HAP-1 (cell line): ENCODE measurements at regions not wholly inside any gene's neighbourhood (a gene's known extent, or its start where the extent isn't known, plus 50 kb on each side); places are given as distances from the start of the nearest gene placed in this dataset.

Source experiments
- DNase-seq, 2 experiments: peaks; one replicate each; pipeline ENCODE4 v3.0.0-alpha.2; 2016 to 2020; ENCODE audit warnings: low spot score in 2 of 2
- H3K27me3 ChIP-seq: fragments of 250-450 bp; sonication (Bioruptor Pico); 2 replicates; pipeline ENCODE4 v1.5.1; 2020; ENCODE audit warnings: low read depth, mild to moderate bottlenecking, moderate library complexity
- H3K36me3 ChIP-seq: fragments of 250-450 bp; sonication (Bioruptor Pico); replicated peaks from 2 replicates; pipeline ENCODE4 v1.5.1; 2020; ENCODE audit warnings: mild to moderate bottlenecking
- H3K4me1 ChIP-seq: fragments of 250-450 bp; sonication (Bioruptor Pico); 2 replicates; pipeline ENCODE4 v1.5.1; 2020; ENCODE audit warnings: mild to moderate bottlenecking
- H3K4me3 ChIP-seq: fragments of 250-450 bp; sonication (Bioruptor Pico); 2 replicates; pipeline ENCODE4 v1.5.1; 2020; ENCODE audit warnings: mild to moderate bottlenecking, moderate library complexity
- H3K9me3 ChIP-seq: fragments of 250-450 bp; sonication (Bioruptor Pico); 2 replicates; pipeline ENCODE4 v1.5.1; 2020; ENCODE audit warnings: mild to moderate bottlenecking, moderate library complexity
- in situ Hi-C: fragments of 300-500 bp; cut with MboI; formaldehyde crosslinking; loops from 3 replicates; pipeline ENCODE4 v1.14.3; 2020; ENCODE audit warnings: low sequenced_read_pairs, inconsistent platforms, mixed read lengths

- Histone ChIP-seq H3K36me3 (no peaks in the 10 kb centered on the region), H3K9me3 (no peaks in the 10 kb centered on the region), H3K4me1 (peaks cover 14% of the 10 kb centered on the region), H3K4me3 (no peak overlapping the region), H3K27me3 (no peaks in the 10 kb centered on the region)
- DNase-seq, result peak in 1 of 2 experiments; percentile 2
- in situ Hi-C loops, result no loop called here
Measured at GRCh38 chr5:78706381-78706780, 57.8 kb upstream of the LHFPL2 start.

GRCh38 chr5:78705826-78706225, 57.3 kb upstream of the LHFPL2 start:
- H3K36me3 ChIP-seq, result no peaks in the 10 kb centered on the region
- in situ Hi-C loops, result no loop called here
- peaks cover 14% of the 10 kb centered on the region for H3K4me1 ChIP-seq
- no peaks in the 10 kb centered on the region for H3K9me3 ChIP-seq
- no peaks in the 10 kb centered on the region for H3K27me3 ChIP-seq
- no peak for DNase-seq
- H3K4me3 ChIP-seq, result no peak overlapping the region

DNA sequence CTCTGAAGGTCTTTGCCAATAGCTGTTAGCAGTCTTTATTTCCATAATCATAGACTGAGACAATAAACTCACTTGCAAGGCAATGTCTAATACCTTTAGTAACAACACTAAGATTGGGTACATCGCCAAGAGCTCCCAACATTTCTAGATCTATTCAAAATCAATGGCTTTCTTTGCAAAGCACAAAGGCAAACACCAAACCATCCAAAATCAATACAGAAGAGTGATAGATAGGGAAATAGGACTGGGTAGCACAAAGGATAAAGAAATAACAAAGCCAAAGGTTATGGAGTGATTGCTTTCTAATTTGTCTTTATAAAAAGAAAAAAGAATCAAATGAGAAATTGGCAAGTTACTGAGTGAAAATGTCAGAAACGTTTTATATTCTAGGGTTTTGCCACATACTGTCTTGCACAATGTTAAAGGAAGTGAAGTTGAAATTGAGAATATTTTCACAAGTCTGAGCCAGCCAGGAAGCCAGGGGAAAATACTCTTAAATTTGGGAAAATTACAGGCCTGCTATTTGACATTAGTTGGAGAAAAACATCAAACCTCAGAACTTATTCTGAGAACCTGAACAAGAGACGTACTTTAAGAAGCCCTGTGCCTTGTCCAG, 53.3 kb upstream of the LHFPL2 start:
- in situ Hi-C loops, result no loop called here
- DNase-seq, result no peak
- H3K36me3 ChIP-seq, result no peaks in the 10 kb centered on the region
- no peaks in the 10 kb centered on the region for H3K9me3 ChIP-seq
- peaks cover 20% of the 10 kb centered on the region for H3K4me1 ChIP-seq
- no peak overlapping the region for H3K4me3 ChIP-seq
- no peaks in the 10 kb centered on the region for H3K27me3 ChIP-seq

DNA sequence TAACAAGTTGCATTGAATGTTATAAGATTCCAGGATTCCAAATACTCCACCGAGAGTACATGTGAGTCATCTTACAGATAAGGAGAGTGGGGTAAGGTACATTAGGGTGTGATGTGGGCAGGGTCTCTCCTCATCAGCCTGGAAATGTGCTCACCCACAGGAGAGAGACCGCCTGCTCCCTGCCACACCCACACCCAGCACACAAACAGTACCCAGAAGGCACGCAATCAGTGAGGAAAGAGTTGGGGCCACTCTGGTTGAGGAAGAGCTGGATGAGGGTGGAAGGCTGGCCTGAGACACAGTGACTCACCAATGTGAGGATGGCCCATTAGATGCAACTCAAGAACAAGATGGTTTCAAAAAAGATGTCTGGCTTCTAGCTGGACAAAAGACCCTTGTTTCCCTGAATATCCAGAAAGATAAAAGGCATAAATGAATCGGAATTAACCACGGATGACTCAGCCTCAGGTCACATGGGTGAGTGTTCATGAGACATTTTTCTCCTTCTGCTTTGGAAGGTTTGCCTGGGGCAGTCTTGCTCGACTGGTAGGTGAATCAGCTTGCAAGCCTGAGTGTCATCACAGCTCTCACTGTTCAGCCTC, 51.1 kb upstream of the LHFPL2 start:
- no peaks in the 10 kb centered on the region for H3K36me3 ChIP-seq
- peaks cover 15% of the 10 kb centered on the region for H3K4me1 ChIP-seq
- H3K27me3 ChIP-seq, result no peaks in the 10 kb centered on the region
- no peaks in the 10 kb centered on the region for H3K9me3 ChIP-seq
- H3K4me3 ChIP-seq, result no peak overlapping the region
- no peak for DNase-seq
- in situ Hi-C loops, result no loop called here

GRCh38 chr5:78698191-78698791, 49.7 kb upstream of the LHFPL2 start:
- H3K36me3 ChIP-seq, result no peaks in the 10 kb centered on the region
- DNase-seq, result no peak
- in situ Hi-C loops, result no loop called here
- H3K27me3 ChIP-seq, result no peaks in the 10 kb centered on the region
- H3K9me3 ChIP-seq, result no peaks in the 10 kb centered on the region
- peaks cover 15% of the 10 kb centered on the region for H3K4me1 ChIP-seq
- no peak overlapping the region for H3K4me3 ChIP-seq
